OCI-LY7 (cell line): ENCODE measurements at regions not wholly inside any gene's neighbourhood (a gene's known extent, or its start where the extent isn't known, plus 50 kb on each side); places are given as distances from the start of the nearest gene placed in this dataset.

Experiments used
- BruUV-seq: library from RNA; stranded (reverse); fragments of 400-500 nt; replicated peaks from 2 replicates; lab custom pipeline; 2021; lab: Mats Ljungman, UMichigan
- CTCF ChIA-PET: fragments of 300-600 bp; sonication (Branson Sonifier 250); formaldehyde crosslinking; loops from one replicate; lab custom pipeline; 2022; ENCODE audit warnings: antibody characterized with exemption; ENCODE audit not compliant: unreplicated experiment; lab: Charles Lee
- POLR2A ChIA-PET: fragments of 300-600 bp; sonication (Branson Sonifier 250); formaldehyde crosslinking; loops from one replicate; lab custom pipeline; 2022; ENCODE audit warnings: antibody characterized with exemption; lab: Charles Lee
- DNase-seq: peaks from one replicate; pipeline ENCODE4 v3.0.0-alpha.2; 2015; ENCODE audit warnings: low spot score
- H2AFZ ChIP-seq: fragments of 200-600 bp; sonication (generic), shearing (Covaris generic); 2 replicates; pipeline ENCODE4 v1.6.1; 2014; ENCODE audit warnings: mild to moderate bottlenecking, antibody characterized with exemption, low read length, moderate library complexity
- H3K27ac ChIP-seq: fragments of 200-600 bp; sonication (generic); 2 replicates; pipeline ENCODE4 v1.5.1; 2014; ENCODE audit warnings: mixed run types, low read depth, mild to moderate bottlenecking, moderate library complexity, low read length, inconsistent platforms; ENCODE audit not compliant: poor library complexity, severe bottlenecking
- H3K36me3 ChIP-seq: fragments of 200-600 bp; sonication (generic); 2 replicates; pipeline ENCODE4 v1.6.1; 2014; ENCODE audit warnings: mild to moderate bottlenecking, antibody characterized with exemption, low read length, moderate library complexity, mixed read lengths; ENCODE audit not compliant: insufficient read depth
- H3K4me1 ChIP-seq: fragments of 200-600 bp; sonication (generic); 2 replicates; pipeline ENCODE4 v1.5.1; 2014; ENCODE audit warnings: mild to moderate bottlenecking, low read length; ENCODE audit not compliant: insufficient read depth, poor library complexity, severe bottlenecking
- H3K4me2 ChIP-seq: fragments of 200-600 bp; sonication (generic); 2 replicates; pipeline ENCODE4 v1.6.1; 2014; ENCODE audit warnings: mild to moderate bottlenecking, low read length
- H3K4me3 ChIP-seq: fragments of 200-600 bp; sonication (generic); 2 replicates; pipeline ENCODE4 v1.5.1; 2014; ENCODE audit warnings: mild to moderate bottlenecking, low read depth, low read length; ENCODE audit not compliant: poor library complexity, severe bottlenecking
- H3K79me2 ChIP-seq: fragments of 200-600 bp; sonication (generic); 2 replicates; pipeline ENCODE4 v1.6.1; 2016; ENCODE audit warnings: low read depth, mild to moderate bottlenecking, low read length, moderate library complexity, mixed read lengths; ENCODE audit not compliant: insufficient read depth
- H3K9me2 ChIP-seq: fragments of 200-600 bp; sonication (generic); 2 replicates; pipeline ENCODE4 v1.6.1; 2016; ENCODE audit warnings: mild to moderate bottlenecking, low read length, mixed read lengths; ENCODE audit not compliant: insufficient read depth
- H3K9me3 ChIP-seq: fragments of 200-600 bp; sonication (generic); 2 replicates; pipeline ENCODE4 v1.6.1; 2014; ENCODE audit warnings: mild to moderate bottlenecking, mixed run types, low read length, mixed read lengths
- H4K20me1 ChIP-seq: fragments of 200-600 bp; sonication (generic); 2 replicates; pipeline ENCODE4 v1.6.1; 2014; ENCODE audit warnings: mild to moderate bottlenecking, antibody characterized with exemption, low read length, moderate library complexity, mixed read lengths; ENCODE audit not compliant: insufficient read depth
- CTCF ChIP-seq: fragments of 200-600 bp; sonication (generic); conservative IDR thresholded peaks from 2 replicates; pipeline ENCODE4 v1.5.1; 2014; ENCODE audit warnings: mild to moderate bottlenecking, antibody characterized with exemption, low read length, moderate library complexity, mixed read lengths
- EZH2phosphoT487 ChIP-seq: fragments of 200-600 bp; sonication (generic); IDR thresholded peaks from 2 replicates; pipeline ENCODE4 v1.6.1; 2018; ENCODE audit warnings: low read depth, borderline replicate concordance, mild to moderate bottlenecking, mixed run types, antibody characterized with exemption, low read length, moderate library complexity, mixed read lengths
- intact Hi-C: fragments of 100-400 bp; cut with micrococcal nuclease; formaldehyde crosslinking; loops from one replicate; pipeline ENCODE4 v1.10.0; 2022; ENCODE audit not compliant: unreplicated experiment

GRCh38 chr5:42919600-42919999 is 107.9 kb upstream of the SELENOP start:
- intact Hi-C loops, result no loop called here
- no peaks in the 10 kb centered on the region for H3K79me2 ChIP-seq
- ChIA-PET POLR2A (no interaction called here), CTCF (no interaction called here)
- no peaks in the 10 kb centered on the region for H3K9me3 ChIP-seq
- no peaks in the 10 kb centered on the region for H3K36me3 ChIP-seq
- no peaks in the 10 kb centered on the region for H4K20me1 ChIP-seq
- TF ChIP-seq EZH2phosphoT487 (no peak), CTCF (no peak)
- H3K27ac ChIP-seq, result no peak overlapping the region
- no peak overlapping the region for H3K4me3 ChIP-seq
- BruUV-seq, result no TSS peak
- no peak overlapping the region for H2AFZ ChIP-seq
- no peaks in the 10 kb centered on the region for H3K9me2 ChIP-seq
- H3K4me1 ChIP-seq, result no peaks in the 10 kb centered on the region
- DNase-seq, result no peak
- H3K4me2 ChIP-seq, result no peak overlapping the region

- H2AFZ ChIP-seq, result no peak overlapping the region
- no peak overlapping the region for H3K4me3 ChIP-seq
- no peaks in the 10 kb centered on the region for H3K79me2 ChIP-seq
- no peaks in the 10 kb centered on the region for H4K20me1 ChIP-seq
- intact Hi-C loops, result no loop called here
- no peaks in the 10 kb centered on the region for H3K9me2 ChIP-seq
- H3K27ac ChIP-seq, result no peak overlapping the region
- CTCF ChIA-PET, result no interaction called here
- H3K36me3 ChIP-seq, result no peaks in the 10 kb centered on the region
- BruUV-seq, result no TSS peak
- H3K9me3 ChIP-seq, result no peaks in the 10 kb centered on the region
- TF ChIP-seq EZH2phosphoT487, result no peak
- TF ChIP-seq CTCF, result no peak
- H3K4me2 ChIP-seq, result no peak overlapping the region
- H3K4me1 ChIP-seq, result no peaks in the 10 kb centered on the region
- POLR2A ChIA-PET, result interaction anchor here (0.5 to 0.6 kb wide), 2 partner anchors 9 to 398 kb away, joined by 3 to 4 read pairs; no protein-coding TSS in a partner anchor
- no peak for DNase-seq
Measured at GRCh38 chr5:42915306-42915866, 103.7 kb upstream of the SELENOP start.

GRCh38 chr5:42912184-42912798 is 100.6 kb upstream of the SELENOP start:
- Histone ChIP-seq H3K36me3 (no peaks in the 10 kb centered on the region), H3K9me2 (no peaks in the 10 kb centered on the region), H4K20me1 (no peaks in the 10 kb centered on the region), H2AFZ (no peak overlapping the region), H3K9me3 (no peaks in the 10 kb centered on the region), H3K27ac (no peak overlapping the region), H3K4me2 (no peak overlapping the region), H3K4me1 (no peaks in the 10 kb centered on the region), H3K79me2 (no peaks in the 10 kb centered on the region), H3K4me3 (no peak overlapping the region)
- CTCF ChIA-PET, result no interaction called here
- POLR2A ChIA-PET, result interaction anchor here (0.6 to 1.2 kb wide), 4 partner anchors 97 to 108 kb away, joined by 3 to 5 read pairs (median 3); no protein-coding TSS in a partner anchor
- peak; percentile 71 for TF ChIP-seq CTCF
- no peak for TF ChIP-seq EZH2phosphoT487
- intact Hi-C loops, result loop anchor here (5.0 kb wide), 1 partner anchor 80 kb away; no protein-coding TSS in a partner anchor
- DNase-seq, result peak; percentile 33
- BruUV-seq, result no TSS peak
